ENCODE measurements at regions not wholly inside any gene's neighbourhood (a gene's known extent, or its start where the extent isn't known, plus 50 kb on each side); places are given as distances from the start of the nearest gene placed in this dataset.

DNA sequence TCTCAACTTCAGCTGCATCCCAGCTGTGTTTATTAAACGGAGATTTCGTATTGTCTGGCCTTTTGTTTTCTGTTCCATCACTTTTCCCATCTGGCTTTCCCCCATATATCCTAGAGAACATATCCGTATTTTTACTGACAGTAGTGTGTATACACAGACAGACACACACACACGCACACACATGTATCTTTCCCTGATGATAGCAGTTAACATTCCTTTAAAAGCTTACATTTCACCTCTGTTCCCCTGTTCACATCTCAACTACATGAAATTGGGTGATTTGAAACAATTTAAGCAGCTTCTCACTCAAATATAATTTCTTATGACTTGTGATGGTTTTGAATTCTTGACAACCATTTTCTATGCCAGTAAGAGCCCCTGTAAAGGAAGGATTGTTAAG, 207.1 kb upstream of the CEP162 start:
- WGBS, 5 donors: 60 to 79% (median 74%) methylated on average over 4 of the region's 4 CpGs
- DNase-seq: no peak
- no peaks in the 10 kb centered on the region for H3K9me3 ChIP-seq
- no peak for TF ChIP-seq POLR2A (IDR thresholded peaks at IDR 0.05)
- TF ChIP-seq, protein P1, sequence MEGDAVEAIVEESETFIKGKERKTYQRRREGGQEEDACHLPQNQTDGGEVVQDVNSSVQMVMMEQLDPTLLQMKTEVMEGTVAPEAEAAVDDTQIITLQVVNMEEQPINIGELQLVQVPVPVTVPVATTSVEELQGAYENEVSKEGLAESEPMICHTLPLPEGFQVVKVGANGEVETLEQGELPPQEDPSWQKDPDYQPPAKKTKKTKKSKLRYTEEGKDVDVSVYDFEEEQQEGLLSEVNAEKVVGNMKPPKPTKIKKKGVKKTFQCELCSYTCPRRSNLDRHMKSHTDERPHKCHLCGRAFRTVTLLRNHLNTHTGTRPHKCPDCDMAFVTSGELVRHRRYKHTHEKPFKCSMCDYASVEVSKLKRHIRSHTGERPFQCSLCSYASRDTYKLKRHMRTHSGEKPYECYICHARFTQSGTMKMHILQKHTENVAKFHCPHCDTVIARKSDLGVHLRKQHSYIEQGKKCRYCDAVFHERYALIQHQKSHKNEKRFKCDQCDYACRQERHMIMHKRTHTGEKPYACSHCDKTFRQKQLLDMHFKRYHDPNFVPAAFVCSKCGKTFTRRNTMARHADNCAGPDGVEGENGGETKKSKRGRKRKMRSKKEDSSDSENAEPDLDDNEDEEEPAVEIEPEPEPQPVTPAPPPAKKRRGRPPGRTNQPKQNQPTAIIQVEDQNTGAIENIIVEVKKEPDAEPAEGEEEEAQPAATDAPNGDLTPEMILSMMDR (IDR thresholded peaks at IDR 0.05): no peak
- no peaks in the 10 kb centered on the region for H3K4me1 ChIP-seq
- H3K27me3 ChIP-seq: peaks cover 0 to 6% (median 0%) of the 10 kb centered on the region in 3 donors
- H3K27ac ChIP-seq: no peak overlapping the region
- intact Hi-C loops (cut with DNase I; ENCODE audit: low total_unique reads): no loop called here
- no peak overlapping the region for H3K4me3 ChIP-seq
- H3K36me3 ChIP-seq: no peaks in the 10 kb centered on the region

DNA sequence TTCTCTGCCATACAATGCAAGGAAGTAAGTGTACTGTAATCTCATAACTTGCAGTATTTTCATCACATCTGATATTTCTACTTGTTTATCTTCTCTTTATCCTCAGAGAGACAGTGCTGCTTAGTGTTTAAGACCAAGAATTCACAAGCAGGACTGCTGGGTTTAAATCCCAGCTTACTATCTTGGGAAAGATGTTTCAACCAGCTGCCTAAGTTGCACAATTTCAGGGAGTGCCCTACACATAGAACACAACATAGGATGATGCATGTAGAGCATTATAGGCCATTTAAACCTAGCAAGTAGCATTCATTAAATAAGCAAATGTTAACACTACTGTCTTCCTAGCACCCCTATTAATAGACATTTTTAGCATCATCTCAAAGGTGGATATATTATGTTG, 205.2 kb upstream of the CEP162 start:
- H3K27ac ChIP-seq: no peak overlapping the region
- TF ChIP-seq EP300 (IDR thresholded peaks at IDR 0.05) (no peak), POLR2A (IDR thresholded peaks at IDR 0.05) (no peak), POLR2AphosphoS5 (IDR thresholded peaks at IDR 0.05) (no peak)
- TF ChIP-seq, protein P1 (IDR thresholded peaks at IDR 0.05): no peak
- H3K27me3 ChIP-seq: peaks cover 0 to 7% (median 0%) of the 10 kb centered on the region in 3 donors
- no peaks in the 10 kb centered on the region for H3K4me1 ChIP-seq
- H3K4me3 ChIP-seq: no peak overlapping the region
- intact Hi-C loops (cut with DNase I; ENCODE audit: low total_unique reads): no loop called here
- no peak for DNase-seq
- no peaks in the 10 kb centered on the region for H3K36me3 ChIP-seq
- H3K9me3 ChIP-seq: no peaks in the 10 kb centered on the region

DNA sequence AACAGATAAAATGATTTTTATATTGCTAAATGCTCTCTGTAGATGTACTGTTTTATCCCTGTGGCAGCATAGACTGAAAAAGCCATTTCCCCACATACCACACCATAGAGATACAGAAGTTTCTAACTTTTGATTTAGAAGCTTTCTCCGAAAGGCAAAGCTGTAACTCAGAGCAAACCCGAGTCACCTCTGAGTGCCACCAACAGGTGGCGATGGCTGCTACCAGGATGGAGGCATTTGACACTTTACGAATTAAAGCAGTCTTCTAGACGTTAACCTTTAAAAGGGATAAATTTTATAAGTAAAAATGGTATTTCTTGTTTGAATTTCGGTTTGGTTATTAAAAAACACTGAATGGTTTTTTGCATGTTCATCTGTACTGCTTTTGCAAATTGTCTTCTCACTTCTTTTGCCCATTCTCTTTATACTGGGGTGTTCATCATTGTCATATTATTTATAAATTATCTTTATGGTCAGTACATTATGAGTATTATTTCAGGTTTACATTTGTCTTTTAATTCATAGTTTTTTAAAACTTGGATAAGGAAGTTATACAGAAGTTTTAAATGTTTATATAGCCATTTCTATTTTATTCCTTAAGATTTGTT, 201.0 kb upstream of the CEP162 start:
- H3K9me3 ChIP-seq: no peaks in the 10 kb centered on the region
- H3K36me3 ChIP-seq: no peaks in the 10 kb centered on the region
- intact Hi-C loops (cut with DNase I; ENCODE audit: low total_unique reads): no loop called here
- no peak overlapping the region for H3K4me3 ChIP-seq
- 6 to 10% (median 9%) methylated on average over 6 of the region's 6 CpGs for WGBS, 5 donors
- H3K4me1 ChIP-seq: no peaks in the 10 kb centered on the region
- TF ChIP-seq, protein P1 (IDR thresholded peaks at IDR 0.05): peak in 3 of 7 experiments; percentile 31 to 52 (median 35)
- TF ChIP-seq EP300 (IDR thresholded peaks at IDR 0.05): no peak
- peaks cover 0 to 30% (median 0%) of the 10 kb centered on the region in 3 donors for H3K27me3 ChIP-seq
- DNase-seq: peak; percentile 38 to 76
- H3K27ac ChIP-seq: no peak overlapping the region

DNA sequence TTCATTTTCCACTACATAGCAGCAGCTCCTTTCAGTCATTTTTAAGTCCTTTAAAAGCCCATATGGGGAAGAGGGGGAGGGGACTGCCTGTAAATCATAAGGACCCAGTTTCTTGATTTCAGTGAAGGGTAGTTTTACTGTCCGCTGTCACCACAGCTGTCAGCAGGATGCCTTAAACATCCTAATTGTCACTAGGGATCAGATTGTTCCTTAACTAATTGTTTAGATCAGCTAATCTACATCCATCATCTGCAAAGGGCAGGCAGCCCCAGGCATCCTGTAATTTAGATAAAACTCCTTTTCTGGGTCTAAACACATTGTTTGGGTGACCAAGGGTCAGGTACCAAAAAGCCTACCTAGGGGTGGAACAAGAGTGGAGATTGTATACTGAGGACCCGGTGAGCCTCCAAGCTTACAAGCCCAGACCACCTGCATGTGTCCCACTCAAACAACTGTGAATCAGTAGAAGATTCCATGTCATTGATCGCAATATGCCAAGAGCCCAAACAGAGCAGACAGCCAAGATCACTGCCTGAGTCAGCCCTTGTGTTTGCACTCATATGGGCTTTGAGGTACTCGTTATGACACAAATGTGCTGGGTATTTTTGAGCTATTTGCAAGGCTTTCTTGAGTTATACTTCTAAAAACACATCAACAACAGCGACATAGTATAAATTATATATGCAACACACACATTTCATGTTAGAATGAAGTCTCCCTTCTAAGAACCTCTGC, 198.7 kb upstream of the CEP162 start:
- intact Hi-C loops (cut with DNase I; ENCODE audit: low total_unique reads): no loop called here
- TF ChIP-seq EP300 (IDR thresholded peaks at IDR 0.05): no peak
- TF ChIP-seq, protein P1 (IDR thresholded peaks at IDR 0.05): no peak
- TF ChIP-seq POLR2AphosphoS5 (IDR thresholded peaks at IDR 0.05): no peak
- TF ChIP-seq POLR2A (IDR thresholded peaks at IDR 0.05): no peak
- 50 to 66% (median 56%) methylated on average over 5 of the region's 5 CpGs for WGBS, 5 donors

More for the DNA sequence above, 198.7 kb upstream of the CEP162 start:
- H3K4me3 ChIP-seq: no peak overlapping the region
- peaks cover 0 to 43% (median 4%) of the 10 kb centered on the region in 3 donors for H3K27me3 ChIP-seq
- no peaks in the 10 kb centered on the region for H3K36me3 ChIP-seq
- H3K4me1 ChIP-seq: no peaks in the 10 kb centered on the region
- H3K9me3 ChIP-seq: no peaks in the 10 kb centered on the region
- DNase-seq: no peak
- H3K27ac ChIP-seq: no peak overlapping the region

Measured in stomach (tissue), 8 donors.